Stimulated activated naive B cell treated with anti-CD40 and anti-IgM and Interleukin-4, amounts not matched to agents 10 μg/mL and 1 μg/mL and 100 μg/mL, for 72 hours (primary cell): ENCODE measurements at regions not wholly inside any gene's neighbourhood (a gene's known extent, or its start where the extent isn't known, plus 50 kb on each side); places are given as distances from the start of the nearest gene placed in this dataset.

Experiments used
- ATAC-seq, 2 donors: fragments of 150-1000 bp; cut with Tn5 transposase; replicated peaks; 2 replicates each; pipeline ENCODE4 v1.10.0; 2021; ENCODE audit warnings: moderate library complexity in 1 of 2
- DNase-seq: peaks from one replicate; pipeline ENCODE4 v3.0.0; 2021
- H3K27ac Mint-ChIP-seq: one replicate; pipeline ENCODE4 v1.8.0; 2022; ENCODE audit warnings: mild to moderate bottlenecking, mixed read lengths
- H3K27me3 Mint-ChIP-seq, 2 donors: one replicate each; pipeline ENCODE4 v1.8.0; 2022; ENCODE audit warnings: mixed read lengths in 2 of 2
- H3K36me3 Mint-ChIP-seq, 2 donors: one replicate each; pipeline ENCODE4 v1.8.0; 2022; ENCODE audit warnings: mixed read lengths in 2 of 2, mild to moderate bottlenecking in 1 of 2
- H3K4me1 Mint-ChIP-seq, 2 donors: one replicate each; pipeline ENCODE4 v1.8.0; 2022; ENCODE audit warnings: mixed read lengths in 2 of 2, mild to moderate bottlenecking in 1 of 2
- H3K4me3 Mint-ChIP-seq, 2 donors: one replicate each; pipeline ENCODE4 v1.8.0; 2022; ENCODE audit warnings: mild to moderate bottlenecking in 2 of 2, mixed read lengths in 2 of 2, moderate library complexity in 1 of 2
- H3K9me3 Mint-ChIP-seq, 2 donors: one replicate each; pipeline ENCODE4 v1.8.0; 2022; ENCODE audit warnings: mixed read lengths in 2 of 2, mild to moderate bottlenecking in 1 of 2

GRCh38 chr11:113602483-113602882 lies 103.6 kb downstream of the TMPRSS5 start:
- Mint-ChIP-seq H3K4me3 (no peak overlapping the region), H3K27ac (no peak overlapping the region), H3K27me3 (peaks cover 4 to 35% of the 10 kb centered on the region in 2 donors), H3K9me3 (peaks cover 8 to 9% of the 10 kb centered on the region in 2 donors), H3K4me1 (no peaks in the 10 kb centered on the region), H3K36me3 (no peaks in the 10 kb centered on the region)
- no peak for ATAC-seq
- no peak for DNase-seq

- Mint-ChIP-seq H3K36me3 (no peaks in the 10 kb centered on the region), H3K27ac (no peak overlapping the region), H3K27me3 (peaks cover 27 to 68% of the 10 kb centered on the region in 2 donors), H3K9me3 (peaks cover 9 to 13% of the 10 kb centered on the region in 2 donors), H3K4me3 (no peak overlapping the region), H3K4me1 (no peaks in the 10 kb centered on the region)
- DNase-seq (no peak), ATAC-seq (no peak)
Measured at GRCh38 chr11:113596658-113597057, 109.5 kb downstream of the TMPRSS5 start.

GRCh38 chr11:113595810-113596594 lies 110.1 kb downstream of the TMPRSS5 start:
- Mint-ChIP-seq H3K27me3 (peaks cover 27 to 68% of the 10 kb centered on the region in 2 donors), H3K27ac (no peak overlapping the region), H3K4me1 (no peaks in the 10 kb centered on the region), H3K36me3 (no peaks in the 10 kb centered on the region), H3K9me3 (peaks cover 9 to 13% of the 10 kb centered on the region in 2 donors), H3K4me3 (no peak overlapping the region)
- ATAC-seq (no peak), DNase-seq (no peak)

GRCh38 chr11:113593698-113594308 lies 112.3 kb downstream of the TMPRSS5 start:
- H3K9me3 Mint-ChIP-seq, result peaks cover 9 to 13% of the 10 kb centered on the region in 2 donors
- H3K4me1 Mint-ChIP-seq, result no peaks in the 10 kb centered on the region
- no peak overlapping the region for H3K4me3 Mint-ChIP-seq
- peaks cover 26 to 55% of the 10 kb centered on the region in 2 donors for H3K27me3 Mint-ChIP-seq
- H3K36me3 Mint-ChIP-seq, result no peaks in the 10 kb centered on the region
- no peak overlapping the region for H3K27ac Mint-ChIP-seq
- DNase-seq (peak; percentile 18), ATAC-seq (peak; percentile 45 to 90)

- no peaks in the 10 kb centered on the region for H3K36me3 Mint-ChIP-seq
- no peak overlapping the region for H3K4me3 Mint-ChIP-seq
Measured at GRCh38 chr11:113591117-113591516, 115.0 kb downstream of the TMPRSS5 start.

GRCh38 chr11:113587308-113587739 lies 112.1 kb upstream of the DRD2 start:
- DNase-seq (no peak), ATAC-seq (peak in 1 of 2 donors; percentile 25)
- H3K36me3 Mint-ChIP-seq, result no peaks in the 10 kb centered on the region
- no peak overlapping the region for H3K27ac Mint-ChIP-seq
- no peaks in the 10 kb centered on the region for H3K4me1 Mint-ChIP-seq
- H3K9me3 Mint-ChIP-seq, result no peaks in the 10 kb centered on the region
- no peak overlapping the region for H3K4me3 Mint-ChIP-seq
- peaks cover 0 to 8% of the 10 kb centered on the region in 2 donors for H3K27me3 Mint-ChIP-seq

More at GRCh38 chr11:113591117-113591516, 115.0 kb downstream of the TMPRSS5 start:
- Mint-ChIP-seq H3K27me3 (peaks cover 13 to 29% of the 10 kb centered on the region in 2 donors), H3K4me1 (no peaks in the 10 kb centered on the region), H3K9me3 (peaks cover 6 to 9% of the 10 kb centered on the region in 2 donors), H3K27ac (no peak overlapping the region)
- DNase-seq (no peak), ATAC-seq (no peak)

GRCh38 chr11:113584371-113584770 lies 109.2 kb upstream of the DRD2 start:
- Mint-ChIP-seq H3K36me3 (no peaks in the 10 kb centered on the region), H3K27ac (no peak overlapping the region), H3K4me1 (no peaks in the 10 kb centered on the region), H3K27me3 (peaks cover 0 to 8% of the 10 kb centered on the region in 2 donors), H3K9me3 (no peaks in the 10 kb centered on the region), H3K4me3 (no peak overlapping the region)
- ATAC-seq, result no peak
- DNase-seq, result no peak

GRCh38 chr11:113581713-113582112 lies 106.5 kb upstream of the DRD2 start:
- H3K9me3 Mint-ChIP-seq, result no peaks in the 10 kb centered on the region
- H3K4me3 Mint-ChIP-seq, result no peak overlapping the region
- H3K36me3 Mint-ChIP-seq, result no peaks in the 10 kb centered on the region
- peaks cover 10 to 24% of the 10 kb centered on the region in 2 donors for H3K27me3 Mint-ChIP-seq
- peaks cover 0 to 5% of the 10 kb centered on the region in 2 donors for H3K4me1 Mint-ChIP-seq
- DNase-seq (no peak), ATAC-seq (no peak)
- H3K27ac Mint-ChIP-seq, result no peak overlapping the region

GRCh38 chr11:113579292-113579940 lies 104.2 kb upstream of the DRD2 start:
- Mint-ChIP-seq H3K27me3 (peaks cover 17 to 28% of the 10 kb centered on the region in 2 donors), H3K4me1 (peaks cover 0 to 5% of the 10 kb centered on the region in 2 donors), H3K27ac (no peak overlapping the region), H3K4me3 (no peak overlapping the region), H3K36me3 (no peaks in the 10 kb centered on the region), H3K9me3 (peaks cover 2% of the 10 kb centered on the region in 2 donors)
- ATAC-seq (no peak), DNase-seq (no peak)

- no peak for ATAC-seq
- peaks cover 17 to 26% of the 10 kb centered on the region in 2 donors for H3K27me3 Mint-ChIP-seq
- no peak overlapping the region for H3K27ac Mint-ChIP-seq
- H3K4me1 Mint-ChIP-seq, result peaks cover 0 to 5% of the 10 kb centered on the region in 2 donors
- DNase-seq, result no peak
- H3K4me3 Mint-ChIP-seq, result no peak overlapping the region
- no peaks in the 10 kb centered on the region for H3K36me3 Mint-ChIP-seq
- H3K9me3 Mint-ChIP-seq, result peaks cover 2% of the 10 kb centered on the region in 2 donors
Measured at GRCh38 chr11:113578715-113579250, 103.6 kb upstream of the DRD2 start.

GRCh38 chr11:113578033-113578380 lies 102.8 kb upstream of the DRD2 start:
- ATAC-seq (no peak), DNase-seq (no peak)
- H3K36me3 Mint-ChIP-seq, result no peaks in the 10 kb centered on the region
- H3K4me1 Mint-ChIP-seq, result peaks cover 0 to 5% of the 10 kb centered on the region in 2 donors
- peaks cover 21 to 22% of the 10 kb centered on the region in 2 donors for H3K27me3 Mint-ChIP-seq
- peaks cover 2% of the 10 kb centered on the region in 2 donors for H3K9me3 Mint-ChIP-seq
- no peak overlapping the region for H3K4me3 Mint-ChIP-seq
- no peak overlapping the region for H3K27ac Mint-ChIP-seq

- ATAC-seq (peak in 1 of 2 donors; percentile 42), DNase-seq (no peak)
- Mint-ChIP-seq H3K27ac (no peak overlapping the region), H3K4me3 (no peak overlapping the region), H3K27me3 (peaks cover 21 to 22% of the 10 kb centered on the region in 2 donors), H3K9me3 (peaks cover 2% of the 10 kb centered on the region in 2 donors), H3K36me3 (no peaks in the 10 kb centered on the region), H3K4me1 (peaks cover 0 to 5% of the 10 kb centered on the region in 2 donors)
Measured at GRCh38 chr11:113577356-113578032, 102.3 kb upstream of the DRD2 start.

- Mint-ChIP-seq H3K4me1 (peaks cover 3 to 12% of the 10 kb centered on the region in 2 donors), H3K36me3 (no peaks in the 10 kb centered on the region), H3K27ac (no peak overlapping the region), H3K9me3 (peaks cover 2% of the 10 kb centered on the region in 2 donors), H3K4me3 (no peak overlapping the region), H3K27me3 (peaks cover 21 to 22% of the 10 kb centered on the region in 2 donors)
- DNase-seq (no peak), ATAC-seq (no peak)
Measured at GRCh38 chr11:113574586-113574985, 99.4 kb upstream of the DRD2 start.

- DNase-seq, result no peak
- no peak for ATAC-seq
- Mint-ChIP-seq H3K4me3 (no peak overlapping the region), H3K9me3 (peaks cover 2% of the 10 kb centered on the region in 2 donors), H3K27ac (no peak overlapping the region), H3K4me1 (peaks cover 3 to 12% of the 10 kb centered on the region in 2 donors), H3K27me3 (peaks cover 21 to 22% of the 10 kb centered on the region in 2 donors), H3K36me3 (no peaks in the 10 kb centered on the region)
Measured at GRCh38 chr11:113574171-113574570, 99.0 kb upstream of the DRD2 start.
